Nephron progenitor cell (in vitro differentiated cells): ENCODE measurements at regions not wholly inside any gene's neighbourhood (a gene's known extent, or its start where the extent isn't known, plus 50 kb on each side); places are given as distances from the start of the nearest gene placed in this dataset.

Experiments used
- DNase-seq: peaks from one replicate; pipeline ENCODE4 v3.0.0; 2021
- H3K27ac Mint-ChIP-seq: 2 replicates; pipeline ENCODE4 v1.8.0; 2021; ENCODE audit warnings: mild to moderate bottlenecking, moderate library complexity, mixed read lengths
- H3K27me3 Mint-ChIP-seq: 2 replicates; pipeline ENCODE4 v1.8.0; 2021; ENCODE audit warnings: mild to moderate bottlenecking, low read depth, mixed read lengths; ENCODE audit not compliant: poor library complexity
- H3K36me3 Mint-ChIP-seq: 2 replicates; pipeline ENCODE4 v1.8.0; 2021; ENCODE audit warnings: low read depth, mixed read lengths
- H3K4me1 Mint-ChIP-seq: 2 replicates; pipeline ENCODE4 v1.8.0; 2021; ENCODE audit warnings: mixed read lengths
- H3K4me3 Mint-ChIP-seq: 2 replicates; pipeline ENCODE4 v1.8.0; 2021; ENCODE audit warnings: mild to moderate bottlenecking, moderate library complexity, mixed read lengths
- H3K9me3 Mint-ChIP-seq: 2 replicates; pipeline ENCODE4 v1.8.0; 2021; ENCODE audit warnings: mild to moderate bottlenecking, moderate library complexity, mixed read lengths
- TF ChIP-seq, protein P1 (sequence below): fragments of 200-600 bp; sonication (generic); IDR thresholded peaks from 2 replicates; pipeline ENCODE4 v1.5.0; 2021; ENCODE audit warnings: antibody characterized with exemption

DNA sequence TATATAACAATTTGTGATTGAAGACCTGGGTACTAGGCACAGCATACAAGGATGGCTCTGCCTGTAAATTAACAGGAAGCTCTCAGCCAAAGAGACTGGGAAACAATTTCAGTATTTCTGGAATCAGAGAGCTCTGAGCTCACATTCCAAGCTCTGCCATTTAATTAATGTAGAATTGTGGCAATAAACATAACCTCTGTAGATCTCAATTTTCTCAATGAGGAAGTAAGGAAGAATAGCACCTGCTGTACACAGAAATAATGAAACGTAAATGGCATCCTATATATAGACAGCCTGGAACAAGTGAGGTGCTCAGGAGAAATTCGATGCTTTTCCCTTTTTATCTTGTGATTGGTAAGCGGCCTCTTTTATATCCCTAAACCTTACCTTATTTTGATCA lies 538.5 kb upstream of the JAG1 start:
- Mint-ChIP-seq H3K4me1 (peaks cover 66% of the 10 kb centered on the region), H3K9me3 (no peaks in the 10 kb centered on the region), H3K36me3 (no peaks in the 10 kb centered on the region), H3K27ac (no peak overlapping the region), H3K4me3 (no peak overlapping the region), H3K27me3 (no peaks in the 10 kb centered on the region)
- TF ChIP-seq, protein P1, sequence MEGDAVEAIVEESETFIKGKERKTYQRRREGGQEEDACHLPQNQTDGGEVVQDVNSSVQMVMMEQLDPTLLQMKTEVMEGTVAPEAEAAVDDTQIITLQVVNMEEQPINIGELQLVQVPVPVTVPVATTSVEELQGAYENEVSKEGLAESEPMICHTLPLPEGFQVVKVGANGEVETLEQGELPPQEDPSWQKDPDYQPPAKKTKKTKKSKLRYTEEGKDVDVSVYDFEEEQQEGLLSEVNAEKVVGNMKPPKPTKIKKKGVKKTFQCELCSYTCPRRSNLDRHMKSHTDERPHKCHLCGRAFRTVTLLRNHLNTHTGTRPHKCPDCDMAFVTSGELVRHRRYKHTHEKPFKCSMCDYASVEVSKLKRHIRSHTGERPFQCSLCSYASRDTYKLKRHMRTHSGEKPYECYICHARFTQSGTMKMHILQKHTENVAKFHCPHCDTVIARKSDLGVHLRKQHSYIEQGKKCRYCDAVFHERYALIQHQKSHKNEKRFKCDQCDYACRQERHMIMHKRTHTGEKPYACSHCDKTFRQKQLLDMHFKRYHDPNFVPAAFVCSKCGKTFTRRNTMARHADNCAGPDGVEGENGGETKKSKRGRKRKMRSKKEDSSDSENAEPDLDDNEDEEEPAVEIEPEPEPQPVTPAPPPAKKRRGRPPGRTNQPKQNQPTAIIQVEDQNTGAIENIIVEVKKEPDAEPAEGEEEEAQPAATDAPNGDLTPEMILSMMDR = no peak
- no peak for DNase-seq

DNA sequence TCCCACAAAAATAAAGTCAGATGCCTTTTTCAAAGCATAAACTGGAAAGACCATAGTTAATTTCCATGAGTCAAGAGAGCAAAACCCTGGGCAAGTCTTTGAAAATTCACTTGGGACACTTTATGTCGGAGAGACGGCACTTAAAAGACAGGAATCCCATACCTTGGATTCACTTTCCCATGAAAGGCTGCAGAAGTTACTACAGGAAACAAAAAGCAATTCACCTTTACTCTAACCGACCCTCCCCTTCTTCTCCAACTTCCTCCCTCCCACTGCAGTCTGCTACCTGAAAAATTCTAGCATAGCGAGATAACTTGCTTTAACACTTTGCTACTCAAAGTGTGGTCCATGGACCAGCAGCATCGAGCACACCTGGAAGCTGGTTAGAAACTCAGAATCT lies 539.1 kb upstream of the JAG1 start:
- no peaks in the 10 kb centered on the region for H3K27me3 Mint-ChIP-seq
- H3K4me3 Mint-ChIP-seq = no peak overlapping the region
- no peaks in the 10 kb centered on the region for H3K9me3 Mint-ChIP-seq
- no peak for DNase-seq
- peak overlapping the region; percentile 71 for H3K27ac Mint-ChIP-seq
- H3K36me3 Mint-ChIP-seq = no peaks in the 10 kb centered on the region
- TF ChIP-seq, protein P1 = no peak
- peaks cover 71% of the 10 kb centered on the region for H3K4me1 Mint-ChIP-seq

GRCh38 chr20:11214256-11214840 lies 540.5 kb upstream of the JAG1 start:
- Mint-ChIP-seq H3K27me3 (no peaks in the 10 kb centered on the region), H3K27ac (peak overlapping the region; percentile 25), H3K4me1 (peaks cover 78% of the 10 kb centered on the region), H3K9me3 (no peaks in the 10 kb centered on the region), H3K4me3 (no peak overlapping the region), H3K36me3 (no peaks in the 10 kb centered on the region)
- TF ChIP-seq, protein P1 = no peak
- DNase-seq = no peak

- no peak for DNase-seq
- Mint-ChIP-seq H3K36me3 (no peaks in the 10 kb centered on the region), H3K27me3 (no peaks in the 10 kb centered on the region), H3K27ac (no peak overlapping the region), H3K4me3 (no peak overlapping the region), H3K9me3 (no peaks in the 10 kb centered on the region), H3K4me1 (peaks cover 61% of the 10 kb centered on the region)
- TF ChIP-seq, protein P1 = no peak
Observed at GRCh38 chr20:11216451-11217314, 542.9 kb upstream of the JAG1 start.

DNA sequence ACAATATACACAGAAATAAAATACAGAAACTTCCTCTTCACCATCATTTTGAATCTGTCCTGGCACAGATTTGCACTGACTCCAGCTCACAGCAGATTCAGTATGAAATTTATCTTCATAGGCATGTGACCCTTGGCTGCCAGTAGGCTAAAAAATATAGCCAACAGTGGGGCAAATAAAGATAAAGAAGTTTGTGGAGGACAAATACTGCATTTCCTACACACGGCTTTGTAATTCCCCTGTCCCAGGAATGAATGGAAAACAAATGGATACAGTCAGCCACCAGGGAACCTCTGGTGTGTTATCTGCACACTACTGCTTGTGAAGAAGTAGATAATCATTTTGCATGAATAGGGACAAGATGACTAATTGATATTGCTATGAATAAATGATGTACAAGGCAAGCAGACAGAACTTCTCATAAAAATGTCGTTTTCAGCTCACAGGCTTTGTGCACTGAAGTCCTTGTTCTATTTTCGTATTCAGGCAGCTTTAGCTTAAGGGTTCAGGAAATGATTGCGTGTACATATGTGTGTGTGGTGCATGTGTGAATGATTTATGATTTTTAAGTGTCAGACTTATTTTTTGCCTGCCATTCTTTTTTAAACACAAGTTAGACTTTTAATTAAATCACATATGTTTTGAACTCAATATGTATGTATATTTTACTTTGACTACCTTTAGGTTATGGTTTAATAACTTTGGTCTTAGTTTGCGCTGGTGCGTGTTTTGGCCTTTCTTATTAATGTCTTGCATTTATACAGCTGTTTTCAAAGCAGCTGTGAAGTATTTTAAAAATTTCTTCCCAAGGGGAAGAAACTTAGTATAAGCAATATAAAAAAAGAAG lies 543.8 kb upstream of the JAG1 start:
- H3K4me1 Mint-ChIP-seq = peaks cover 52% of the 10 kb centered on the region

More for the DNA sequence above, 543.8 kb upstream of the JAG1 start:
- TF ChIP-seq, protein P1 = no peak
- Mint-ChIP-seq H3K36me3 (no peaks in the 10 kb centered on the region), H3K27me3 (no peaks in the 10 kb centered on the region), H3K27ac (no peak overlapping the region), H3K9me3 (no peaks in the 10 kb centered on the region), H3K4me3 (no peak overlapping the region)
- DNase-seq = no peak
